ENCODE measurements at regions not wholly inside any gene's neighbourhood (a gene's known extent, or its start where the extent isn't known, plus 50 kb on each side); places are given as distances from the start of the nearest gene placed in this dataset.

DNA sequence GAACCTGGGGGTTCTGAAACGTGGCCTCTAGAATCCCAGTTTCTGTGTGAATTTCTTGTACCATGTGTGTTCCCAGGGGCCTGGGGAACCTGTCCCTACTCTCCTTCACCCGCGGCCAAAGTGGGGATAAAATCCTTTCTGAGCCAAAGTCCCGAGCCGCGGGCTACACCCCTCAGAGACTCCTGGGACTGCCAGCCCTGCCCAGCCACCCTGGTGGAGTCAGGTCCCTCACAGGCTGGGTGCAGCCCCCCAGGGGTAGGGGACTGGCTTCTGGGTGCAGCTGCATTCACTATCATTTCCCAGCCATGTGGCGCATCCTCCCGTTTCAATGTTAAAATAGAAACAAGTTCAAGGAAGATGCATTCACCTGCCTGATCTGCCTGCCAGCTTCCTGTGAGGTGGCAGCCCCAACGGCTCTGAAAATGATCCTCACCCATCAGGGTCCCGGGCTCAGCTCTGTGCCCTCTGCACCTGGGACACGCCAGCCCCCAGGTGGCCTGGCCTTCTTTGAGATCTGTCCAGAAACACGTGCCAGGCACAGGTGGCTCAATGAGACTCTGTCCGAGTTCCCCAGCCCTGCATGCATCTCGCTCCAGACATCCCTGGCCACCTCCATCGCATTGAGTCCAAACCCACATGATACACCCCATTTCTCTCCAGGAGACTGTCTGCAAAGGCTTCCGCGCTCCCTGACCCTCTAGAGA is 338.8 kb downstream of the CTTN start:
- DNase-seq (ENCODE audit: low read depth) = no peak

DNA sequence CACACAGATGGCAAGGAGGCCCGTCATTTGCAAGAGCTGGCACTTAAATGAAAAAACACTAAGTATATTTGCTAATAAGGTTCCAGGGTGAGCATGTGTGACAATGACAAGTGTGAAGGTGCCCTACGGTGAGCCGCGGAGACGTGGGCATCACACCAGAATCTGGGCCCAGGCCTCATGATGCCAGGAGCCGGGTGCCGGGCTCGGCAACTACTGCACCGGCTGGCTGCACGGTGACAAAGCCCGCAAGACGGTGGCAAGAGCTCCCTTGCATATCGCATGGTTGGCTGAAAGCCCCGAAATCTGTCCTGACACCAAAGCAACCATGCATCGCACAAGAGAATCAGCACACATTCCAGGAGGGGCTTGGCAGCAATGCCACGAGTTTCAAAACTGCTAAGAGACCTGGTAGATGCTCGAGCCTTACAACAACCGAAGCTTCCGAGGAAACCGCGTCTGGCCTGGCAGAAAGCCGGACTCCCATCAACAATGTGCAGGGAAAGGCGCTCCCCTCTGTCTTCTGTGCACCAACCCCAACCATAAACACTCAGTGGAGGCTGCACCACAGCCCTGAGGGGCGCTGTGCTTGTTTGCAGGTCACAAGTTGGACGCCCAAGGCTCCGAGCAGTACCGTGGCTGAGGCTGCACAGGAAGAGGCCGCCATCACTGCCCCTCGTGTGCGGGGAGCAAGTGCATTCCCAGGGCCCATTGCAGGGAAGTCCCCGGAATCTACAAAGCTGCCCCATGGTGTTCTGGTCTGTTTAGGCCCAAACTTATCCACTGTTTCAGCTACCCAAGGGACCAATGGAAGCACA is 339.7 kb downstream of the CTTN start:
- DNase-seq (ENCODE audit: low read depth) = no peak

DNA sequence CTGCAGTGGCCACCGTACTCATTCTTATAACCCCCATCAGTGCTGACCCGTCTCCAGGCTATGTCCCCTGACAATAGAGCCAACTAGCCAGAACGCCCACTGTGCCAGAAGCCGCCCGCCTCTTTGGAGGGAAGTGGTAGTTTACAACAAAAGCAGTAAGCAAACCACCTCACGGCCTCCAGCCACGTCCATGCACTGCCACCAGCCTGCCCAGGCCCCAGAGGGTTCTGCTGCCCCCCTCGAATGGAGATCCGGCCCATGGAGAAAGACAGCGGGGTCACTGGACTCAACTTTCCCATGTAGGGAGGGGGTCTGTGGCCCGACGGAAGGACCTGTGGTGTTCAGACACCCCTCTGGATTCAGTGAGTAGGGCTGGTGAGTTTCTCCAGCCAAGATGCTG is 340.3 kb downstream of the CTTN start:
- DNase-seq (ENCODE audit: low read depth) = no peak

DNA sequence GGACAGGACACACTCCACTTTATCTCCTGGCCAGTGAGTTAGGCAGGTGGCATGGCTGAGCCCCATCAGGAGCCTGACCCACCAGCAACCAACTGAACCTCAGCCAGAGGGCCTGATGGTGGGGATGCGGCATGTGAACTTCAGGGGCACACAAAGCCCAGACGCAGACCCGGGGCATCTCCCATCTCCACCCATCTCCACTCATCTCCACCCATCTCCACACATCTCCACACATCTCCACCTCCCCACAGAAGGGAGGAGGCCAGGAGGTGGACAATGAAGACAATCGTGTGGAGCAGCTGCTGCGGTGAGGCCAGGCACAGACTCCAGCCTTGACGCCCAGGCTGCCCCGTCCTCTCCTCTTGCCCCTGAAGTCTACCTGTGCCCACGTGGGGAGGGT is 340.8 kb downstream of the CTTN start:
- no peak for DNase-seq (ENCODE audit: low read depth)

DNA sequence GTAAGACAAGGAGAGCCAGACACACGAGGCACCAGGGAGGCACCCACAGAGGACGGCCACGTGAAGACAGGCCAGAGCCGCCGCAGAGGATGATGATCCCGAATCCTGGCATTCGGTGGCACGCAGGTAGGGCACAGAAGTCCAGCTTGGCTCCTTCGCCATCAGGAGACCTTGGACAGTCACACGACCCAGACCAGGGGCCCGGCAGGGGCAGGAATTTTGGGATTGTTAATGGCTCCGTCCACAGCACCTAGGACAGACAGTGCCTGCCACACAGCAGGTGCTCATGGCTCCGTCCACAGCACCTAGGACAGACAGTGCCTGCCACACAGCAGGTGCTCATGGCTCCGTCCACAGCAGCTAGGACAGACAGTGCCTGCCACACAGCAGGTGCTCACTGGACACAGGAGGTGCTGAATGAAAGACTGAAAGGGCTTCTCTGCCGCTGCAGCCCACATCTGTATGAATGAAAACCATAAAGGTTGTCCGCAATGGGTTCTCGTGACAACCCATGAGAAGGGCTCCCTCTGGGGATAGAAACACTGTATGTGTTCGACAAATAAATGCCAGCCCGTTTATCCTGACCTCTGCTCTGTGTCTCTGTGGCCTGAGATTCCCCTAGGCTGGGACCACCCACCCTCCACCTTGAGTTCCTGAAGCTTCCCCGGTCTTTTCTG is 341.6 kb downstream of the CTTN start:
- DNase-seq (ENCODE audit: low read depth) = no peak

DNA sequence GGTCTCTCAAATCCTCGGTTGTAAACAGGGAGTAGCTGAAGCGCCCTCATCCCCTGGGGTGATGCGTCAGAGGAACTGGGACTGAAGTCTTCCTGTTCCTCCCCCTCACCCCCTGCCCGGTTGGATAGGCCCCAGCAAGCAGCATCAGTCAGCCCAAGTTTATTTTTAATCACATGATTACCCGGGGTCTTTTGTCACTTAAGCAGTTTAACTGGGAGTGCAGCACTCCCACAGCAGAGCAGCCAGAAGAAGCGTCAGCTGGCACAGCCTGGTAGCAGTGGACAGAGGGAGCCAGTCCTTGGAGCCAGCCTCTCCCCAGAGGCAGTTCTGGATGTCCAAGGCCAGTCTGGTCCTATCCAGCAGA is 342.1 kb downstream of the CTTN start:
- DNase-seq (ENCODE audit: low read depth) = no peak

DNA sequence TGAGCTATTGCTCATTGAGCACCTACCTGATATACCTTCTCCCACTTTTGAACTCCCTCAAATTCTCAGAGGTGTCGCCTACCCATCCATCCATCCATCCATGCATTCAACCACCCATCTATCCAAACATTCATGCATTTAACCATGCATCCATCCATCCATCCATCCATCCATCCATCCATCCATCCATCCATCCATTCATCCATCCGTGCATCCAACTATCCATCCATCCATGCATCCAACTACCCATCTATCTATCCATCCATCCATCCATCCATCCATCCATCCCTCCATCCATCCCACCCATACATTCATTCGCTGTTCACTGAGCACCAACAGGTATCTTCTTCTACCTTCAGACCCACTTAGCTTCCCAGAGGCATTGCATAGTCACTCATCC is 342.8 kb downstream of the CTTN start:
- no peak for DNase-seq (ENCODE audit: low read depth)

DNA sequence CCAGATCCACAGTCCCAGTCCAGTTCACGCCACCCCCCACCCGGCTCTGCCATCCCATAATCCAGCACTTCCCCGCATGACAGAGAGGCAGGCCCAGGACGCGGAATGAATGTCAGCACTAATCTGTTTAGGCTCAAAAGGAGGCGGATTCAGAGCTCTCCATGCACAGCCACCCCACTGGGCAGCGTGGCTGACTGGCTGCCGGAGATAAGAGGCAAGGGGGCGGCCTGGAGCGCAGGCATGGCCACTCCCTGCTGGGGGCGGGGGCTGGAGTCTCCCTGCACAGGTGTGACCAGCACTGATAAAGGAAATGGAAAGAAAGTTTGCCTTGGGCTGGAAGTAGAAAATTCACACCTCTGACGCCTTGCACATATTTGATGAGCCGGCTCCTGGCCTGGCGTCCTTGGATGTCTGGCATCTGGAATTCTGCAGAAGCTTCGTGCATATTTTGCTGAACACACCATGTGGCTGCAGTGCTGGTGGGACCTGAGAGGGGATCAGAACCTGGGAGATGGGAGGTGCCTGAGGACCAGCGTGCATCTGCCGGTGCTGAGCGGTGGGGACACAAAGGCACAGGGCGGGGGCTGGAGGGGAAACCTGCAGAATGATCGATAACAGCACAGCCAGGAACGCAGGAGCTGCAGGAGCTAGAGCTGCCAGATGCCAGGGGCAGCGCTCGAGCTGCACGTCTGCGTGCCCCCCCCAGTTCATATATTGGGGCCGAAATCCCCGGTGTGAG is 344.4 kb downstream of the CTTN start:
- DNase-seq (ENCODE audit: low read depth) = no peak

DNA sequence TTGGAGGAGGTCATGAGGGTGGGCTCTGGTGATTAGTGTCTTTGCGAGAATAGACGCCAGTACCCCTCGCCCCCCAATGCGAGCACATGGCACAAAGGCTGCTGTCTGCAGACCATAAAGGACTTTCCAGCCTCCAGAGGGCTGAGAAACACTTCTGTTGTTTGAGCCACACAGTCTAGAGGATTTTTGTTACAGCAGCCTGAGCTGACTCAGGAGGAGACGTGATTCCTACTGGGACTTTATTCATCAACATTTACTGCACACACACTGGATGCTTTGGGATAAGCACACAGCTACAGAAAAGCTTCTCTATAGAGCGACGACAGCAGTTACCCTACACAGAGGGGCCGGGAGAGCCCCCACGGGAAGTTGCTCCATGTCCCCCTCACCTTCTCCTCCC is 345.0 kb downstream of the CTTN start:
- DNase-seq (ENCODE audit: low read depth) = no peak

DNA sequence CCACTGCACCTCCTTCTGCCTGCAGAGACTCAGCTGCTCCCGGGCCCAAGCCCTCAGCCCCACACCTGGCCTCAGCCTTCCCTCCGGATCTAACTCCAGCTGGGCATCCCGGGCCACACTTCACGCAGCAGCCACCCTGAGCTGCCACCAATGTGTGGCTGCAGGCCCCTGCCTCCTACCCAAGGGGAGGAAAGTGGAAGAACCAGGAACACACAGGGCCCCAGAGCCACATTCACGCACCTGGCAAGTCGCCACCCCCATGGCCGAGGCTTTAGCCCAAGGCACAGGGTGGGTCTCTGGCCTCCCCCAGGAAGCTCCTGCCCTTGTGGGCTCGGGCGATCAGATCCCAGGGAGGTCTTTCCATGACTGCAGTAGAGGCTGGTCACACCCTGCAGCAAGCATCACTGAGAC is 345.6 kb downstream of the CTTN start:
- no peak for DNase-seq (ENCODE audit: low read depth)

DNA sequence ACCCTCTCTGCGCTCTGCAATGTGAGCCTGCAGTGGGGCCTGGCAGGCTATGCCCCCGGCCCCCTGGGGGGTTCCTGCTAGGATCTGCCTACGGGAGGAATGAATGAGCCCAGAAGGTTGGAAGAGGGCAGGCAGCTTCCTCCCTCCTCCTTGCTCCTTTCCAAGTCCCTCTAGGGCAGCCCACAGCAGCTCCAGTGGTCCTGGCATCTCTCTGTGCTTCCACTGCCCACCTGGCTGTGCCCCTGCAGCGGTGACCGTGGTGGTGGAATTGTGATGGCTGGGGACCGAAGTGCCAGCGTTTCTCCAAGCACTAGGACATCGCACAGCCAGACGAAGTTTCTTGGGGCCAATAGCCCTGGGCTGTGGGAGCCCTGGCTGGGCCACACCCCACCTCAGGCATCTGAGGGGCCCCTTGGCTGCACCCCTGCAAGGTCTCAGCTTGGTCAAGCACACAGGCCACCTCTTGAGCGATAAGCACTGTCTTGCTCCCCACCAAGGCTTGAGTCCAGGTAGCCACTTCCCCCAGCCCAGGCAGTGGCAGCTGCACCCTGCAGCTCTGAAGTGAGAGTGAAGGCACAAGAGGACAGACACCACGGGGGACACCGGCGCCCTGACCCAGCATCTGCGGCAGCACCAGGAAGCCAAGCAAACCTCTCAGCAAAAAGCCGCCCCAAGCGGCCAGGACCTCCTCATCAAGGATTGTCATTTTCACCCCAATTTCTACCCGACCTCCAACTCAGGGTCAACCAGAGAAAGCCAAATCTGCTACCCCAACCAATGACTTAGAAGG is 346.3 kb downstream of the CTTN start:
- no peak for DNase-seq (ENCODE audit: low read depth)

DNA sequence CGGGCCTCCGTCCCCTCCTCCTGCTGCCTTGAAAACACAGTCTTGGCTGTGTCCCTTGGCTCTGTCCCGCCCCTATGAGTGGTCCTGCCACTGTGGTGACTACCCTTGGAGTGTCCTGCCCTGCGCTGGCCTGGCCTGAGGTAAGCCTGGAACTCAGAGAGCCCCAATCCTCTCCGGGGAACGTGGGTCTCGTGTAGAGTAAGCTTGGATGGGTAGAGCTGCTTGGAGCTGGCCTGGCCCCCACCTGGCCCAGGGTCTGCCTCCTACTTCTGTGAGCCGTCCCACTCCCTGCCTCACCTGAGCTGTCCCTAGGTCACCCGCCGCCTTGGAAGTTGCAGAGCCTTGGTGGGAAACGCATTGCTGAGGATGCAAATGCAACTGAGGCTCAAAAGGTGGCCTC is 347.1 kb downstream of the CTTN start:
- DNase-seq (ENCODE audit: low read depth) = no peak

DNA sequence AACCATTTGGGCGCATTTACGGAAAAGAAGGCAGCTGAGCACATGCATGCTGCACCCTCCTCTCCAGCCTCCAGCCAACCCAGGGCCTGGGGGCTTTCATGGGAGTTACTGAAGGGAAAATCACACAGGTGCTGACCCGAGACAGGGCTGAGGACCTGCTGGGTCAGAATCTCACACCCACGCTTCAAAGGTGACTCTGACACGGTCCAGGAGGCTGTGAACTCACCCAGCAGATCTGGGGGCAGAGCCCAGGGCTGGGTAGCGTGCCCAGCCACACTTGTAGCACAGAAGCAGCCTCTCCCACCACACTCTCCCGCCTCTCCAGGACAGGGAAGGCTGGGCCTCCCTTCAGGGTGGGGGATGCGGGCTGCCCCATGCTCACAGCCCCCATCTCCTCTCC is 347.6 kb downstream of the CTTN start:
- no peak for DNase-seq (ENCODE audit: low read depth)

DNA sequence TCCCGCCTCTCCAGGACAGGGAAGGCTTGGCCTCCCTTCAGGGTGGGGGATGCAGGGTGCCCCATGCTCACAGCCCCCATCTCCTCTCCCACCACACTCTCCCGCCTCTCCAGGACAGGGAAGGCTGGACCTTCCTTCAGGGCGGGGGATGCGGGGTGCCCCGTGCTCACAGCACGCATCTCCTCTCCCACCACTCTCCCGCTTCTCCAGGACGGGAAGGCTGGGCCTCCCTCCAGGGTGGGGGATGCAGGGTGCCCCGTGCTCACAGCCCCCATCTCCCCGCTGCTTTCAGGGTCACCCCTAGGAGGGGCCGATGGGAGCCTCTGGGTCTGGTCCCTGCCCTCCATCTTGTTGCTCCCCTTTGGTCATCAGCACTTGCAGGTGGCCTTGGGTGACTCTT is 348.0 kb downstream of the CTTN start:
- DNase-seq (ENCODE audit: low read depth) = no peak

DNA sequence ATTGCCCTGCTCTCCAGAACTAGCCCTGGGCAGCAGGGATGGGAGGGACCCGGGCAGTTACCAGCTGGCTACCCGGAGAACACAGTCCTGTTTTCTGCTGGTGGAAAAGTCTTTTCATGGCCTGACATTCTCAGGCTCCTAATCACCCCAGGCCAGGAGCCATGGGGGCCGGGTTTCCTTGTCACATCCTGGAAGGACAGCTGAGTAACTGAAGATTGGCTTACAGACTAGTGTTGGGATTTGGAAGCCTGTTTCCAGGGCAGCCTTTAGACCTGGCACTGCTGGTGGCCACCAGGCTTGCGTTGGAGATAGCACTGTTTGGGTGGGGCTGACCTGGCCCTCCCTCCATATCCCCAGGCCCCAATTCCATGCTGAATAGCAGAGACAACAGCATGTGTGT is 349.0 kb downstream of the CTTN start:
- DNase-seq (ENCODE audit: low read depth) = no peak

DNA sequence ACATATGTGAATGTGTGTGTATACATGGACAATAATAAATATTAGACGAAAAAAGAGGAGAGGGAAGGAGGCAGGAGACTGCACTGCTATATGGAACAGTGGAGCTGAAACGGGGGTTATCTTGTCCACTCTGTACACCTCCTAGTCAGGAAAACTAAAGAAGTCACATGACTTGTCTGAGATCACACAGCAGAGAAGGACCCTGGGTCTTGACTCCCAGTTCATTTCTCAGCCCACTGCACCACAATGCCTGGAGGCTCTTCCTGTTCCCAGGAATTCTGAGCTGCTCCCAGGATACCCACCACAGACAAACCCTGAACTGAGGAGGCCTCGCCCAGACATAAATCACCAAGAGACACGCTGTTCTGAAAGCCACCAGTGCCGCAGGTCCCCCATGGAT is 349.6 kb downstream of the CTTN start:
- no peak for DNase-seq (ENCODE audit: low read depth)

DNA sequence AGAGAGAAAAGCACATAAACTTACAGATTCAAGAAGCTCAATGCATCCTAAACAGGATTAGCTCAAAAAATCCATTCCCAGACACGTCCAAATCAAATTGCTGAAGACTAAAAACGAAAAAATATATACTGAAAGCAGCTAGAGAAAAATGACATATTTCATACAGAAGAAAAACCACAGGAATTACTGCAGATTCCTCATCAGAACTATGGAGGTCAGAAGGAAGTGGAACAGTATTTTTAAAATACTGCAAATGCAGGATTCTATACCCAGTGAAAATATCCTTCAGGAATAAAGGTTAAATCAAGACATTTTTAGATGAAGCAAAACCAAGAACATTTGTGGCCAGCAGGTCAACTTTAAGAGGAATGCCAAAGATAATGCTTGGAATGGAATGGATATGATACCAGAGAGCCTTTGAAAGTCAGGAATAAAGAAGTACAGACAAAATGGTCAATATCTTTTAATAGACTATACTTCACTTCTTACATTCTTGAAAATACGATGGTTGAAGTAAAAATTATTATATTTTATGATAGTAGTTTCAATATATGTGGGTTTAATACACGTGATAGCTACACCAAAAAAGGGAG is 352.9 kb downstream of the CTTN start:
- DNase-seq (ENCODE audit: low read depth) = peak; percentile 3

DNA sequence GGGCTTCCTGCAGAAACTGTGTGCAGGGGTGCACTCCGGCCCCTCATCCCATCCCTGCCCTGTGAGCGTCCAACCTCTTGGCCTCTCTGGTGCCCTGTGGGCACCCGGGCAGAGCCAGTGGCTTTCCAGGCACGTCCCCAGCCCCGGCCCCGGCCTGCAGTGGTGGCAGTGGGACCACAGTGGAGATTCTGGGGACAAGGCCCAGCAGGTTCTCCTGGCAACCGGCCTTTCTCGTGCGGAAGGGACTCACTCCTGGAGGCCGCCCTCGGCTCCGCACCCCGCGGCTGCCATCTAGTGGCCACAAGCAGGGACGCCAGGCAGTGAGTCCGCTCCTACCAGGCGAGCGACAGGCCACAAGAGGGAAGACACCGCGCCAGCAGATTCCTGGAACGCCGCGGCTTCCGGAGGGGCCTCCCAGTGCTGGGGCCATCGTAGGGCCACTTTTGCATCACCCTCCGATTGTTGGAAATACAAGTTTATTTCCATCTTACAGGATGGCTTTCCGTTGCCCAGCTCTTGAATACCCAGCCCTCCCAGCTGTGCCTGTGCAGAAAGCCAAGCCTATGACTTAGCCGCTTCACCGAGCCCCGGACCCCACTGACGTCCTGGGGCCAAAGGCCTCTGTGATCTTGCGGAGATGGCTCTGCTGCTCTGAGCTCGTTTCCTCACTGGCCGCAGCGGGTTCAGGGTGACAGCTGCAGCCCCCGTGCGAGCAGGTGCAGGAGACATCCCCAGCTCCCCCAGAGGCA is 357.3 kb downstream of the CTTN start:
- DNase-seq (ENCODE audit: low read depth) = peak; percentile 43

DNA sequence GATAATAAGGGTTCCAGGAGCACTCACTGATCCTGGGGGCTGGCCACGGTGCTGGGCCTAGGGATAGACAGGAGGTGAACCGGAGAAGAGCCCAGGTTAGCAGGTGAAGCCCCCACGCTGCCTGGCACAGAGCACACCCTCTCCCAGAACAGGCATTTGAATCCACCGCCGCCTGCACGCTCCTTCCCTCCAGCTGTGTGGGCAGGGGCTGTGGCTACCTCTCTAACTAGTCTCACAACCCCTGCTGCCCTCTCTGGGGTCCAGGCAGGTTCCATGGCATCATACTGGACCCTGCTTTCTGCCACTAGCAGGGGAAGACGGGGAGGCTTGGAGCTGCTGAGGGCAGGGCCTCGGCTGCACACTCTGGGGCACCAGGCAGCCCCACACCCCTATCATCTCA is 358.0 kb downstream of the CTTN start:
- DNase-seq (ENCODE audit: low read depth) = no peak

DNA sequence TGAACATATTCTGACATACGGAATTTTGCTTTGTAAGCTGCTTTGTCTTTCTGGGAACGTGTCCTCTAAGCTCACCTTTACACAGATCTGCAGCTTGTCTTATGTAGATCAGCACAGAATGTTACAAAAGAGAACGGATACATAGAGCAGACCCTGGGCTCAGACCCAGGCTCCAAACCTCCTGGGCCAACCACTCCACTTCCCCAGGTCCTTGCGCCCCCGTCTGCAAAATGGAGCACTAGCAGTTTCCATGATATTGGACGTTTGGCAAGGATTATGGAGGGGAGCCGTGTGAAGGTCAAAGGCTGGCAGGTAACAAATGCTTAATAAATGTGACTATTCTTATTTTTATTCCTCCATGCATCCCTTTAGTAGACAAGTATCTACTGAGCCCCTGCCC is 358.4 kb downstream of the CTTN start:
- no peak for DNase-seq (ENCODE audit: low read depth)
